Neural progenitor cell (in vitro differentiated cells): ENCODE measurements at regions not wholly inside any gene's neighbourhood (a gene's known extent, or its start where the extent isn't known, plus 50 kb on each side); places are given as distances from the start of the nearest gene placed in this dataset.

Experiments
- DNase-seq: peaks from one replicate; pipeline ENCODE4 v3.0.0-alpha.2; 2016; ENCODE audit warnings: low spot score
- H2AFZ ChIP-seq: fragments of 200-600 bp; sonication (generic); replicated peaks from 2 replicates; pipeline ENCODE4 v1.6.1; 2016; ENCODE audit warnings: antibody characterized with exemption
- H3F3A ChIP-seq: fragments of 200-600 bp; sonication (generic); 2 replicates; pipeline ENCODE4 v1.6.1; 2016; ENCODE audit warnings: antibody characterized with exemption, low read depth
- H3K27ac ChIP-seq: fragments of 200-600 bp; sonication (generic); 2 replicates; pipeline ENCODE4 v1.5.1; 2016; ENCODE audit warnings: mild to moderate bottlenecking
- H3K27me3 ChIP-seq: fragments of 200-600 bp; sonication (generic); 2 replicates; pipeline ENCODE4 v1.6.1; 2016; ENCODE audit warnings: mild to moderate bottlenecking, moderate library complexity
- H3K36me3 ChIP-seq: fragments of 200-600 bp; sonication (generic); 2 replicates; pipeline ENCODE4 v1.5.1; 2016
- H3K4me1 ChIP-seq: fragments of 200-600 bp; sonication (generic); 2 replicates; pipeline ENCODE4 v1.6.1; 2016; ENCODE audit warnings: mixed run types
- H3K4me2 ChIP-seq: fragments of 200-600 bp; sonication (generic); 2 replicates; pipeline ENCODE4 v1.6.1; 2016
- H3K4me3 ChIP-seq: fragments of 200-600 bp; sonication (generic); 2 replicates; pipeline ENCODE4 v1.5.1; 2016
- H3K79me2 ChIP-seq: fragments of 200-600 bp; sonication (generic); 2 replicates; pipeline ENCODE4 v1.6.1; 2016; ENCODE audit warnings: low read depth
- H3K9ac ChIP-seq: fragments of 200-600 bp; sonication (generic); 2 replicates; pipeline ENCODE4 v1.6.1; 2016
- H3K9me3 ChIP-seq: fragments of 200-600 bp; sonication (generic); 2 replicates; pipeline ENCODE4 v1.5.1; 2016; ENCODE audit warnings: low read depth
- H4K20me1 ChIP-seq: fragments of 200-600 bp; sonication (generic); 2 replicates; pipeline ENCODE4 v1.6.1; 2016; ENCODE audit warnings: low read depth
- H3K27ac Mint-ChIP-seq: 3 replicates; pipeline ENCODE4 v1.8.0; 2021; ENCODE audit warnings: mixed read lengths
- H3K27me3 Mint-ChIP-seq: 2 replicates; pipeline ENCODE4 v1.8.0; 2022; ENCODE audit warnings: low read depth, mild to moderate bottlenecking, inconsistent platforms, moderate library complexity, mixed read lengths; ENCODE audit not compliant: insufficient read depth
- H3K36me3 Mint-ChIP-seq: 3 replicates; pipeline ENCODE4 v1.8.0; 2021; ENCODE audit warnings: mixed read lengths
- H3K4me1 Mint-ChIP-seq: 3 replicates; pipeline ENCODE4 v1.8.0; 2021; ENCODE audit warnings: mixed read lengths
- H3K4me3 Mint-ChIP-seq: 3 replicates; pipeline ENCODE4 v1.8.0; 2021; ENCODE audit warnings: mild to moderate bottlenecking, moderate library complexity, mixed read lengths
- H3K9me3 Mint-ChIP-seq: 3 replicates; pipeline ENCODE4 v1.8.0; 2020; ENCODE audit warnings: mixed read lengths
- CTCF ChIP-seq: fragments of 200-600 bp; sonication (generic); IDR thresholded peaks from 2 replicates; pipeline ENCODE4 v1.5.1; 2017; ENCODE audit warnings: antibody characterized with exemption, mild to moderate bottlenecking
- EZH2 ChIP-seq: fragments of 200-600 bp; sonication (generic); IDR thresholded peaks from 2 replicates; pipeline ENCODE4 v1.6.1; 2017; ENCODE audit warnings: antibody characterized with exemption, mild to moderate bottlenecking, moderate library complexity
- EZH2phosphoT487 ChIP-seq: fragments of 200-600 bp; sonication (generic); IDR thresholded peaks from 2 replicates; pipeline ENCODE4 v1.6.1; 2017; ENCODE audit warnings: antibody characterized with exemption

DNA sequence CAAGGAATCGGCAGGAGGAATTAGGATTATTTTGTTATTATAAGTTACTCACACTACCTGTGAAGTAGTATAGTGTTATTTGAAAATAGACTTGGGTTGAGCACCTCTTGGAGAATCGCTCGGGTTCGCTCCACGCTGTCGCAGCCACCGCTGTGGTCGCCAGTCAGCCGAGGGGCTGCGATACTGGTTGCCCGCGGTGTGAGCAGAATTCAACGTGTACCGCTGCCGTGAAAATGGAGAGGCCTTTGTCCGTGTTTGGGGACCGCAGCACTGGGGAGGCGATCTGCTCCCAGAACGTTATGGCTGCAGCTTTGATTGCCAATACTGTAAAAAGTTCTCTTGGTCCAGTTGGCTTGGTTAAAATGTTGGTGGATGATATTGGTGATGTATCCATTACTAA is 117.2 kb downstream of the C7orf25 start:
- no peaks in the 10 kb centered on the region for H3K36me3 Mint-ChIP-seq
- H3K27me3 ChIP-seq = no peaks in the 10 kb centered on the region
- no peaks in the 10 kb centered on the region for H3K36me3 ChIP-seq
- H3K9me3 Mint-ChIP-seq = peaks cover 17% of the 10 kb centered on the region
- H2AFZ ChIP-seq = no peak overlapping the region
- no peak for DNase-seq
- H3K27me3 Mint-ChIP-seq = peaks cover 2% of the 10 kb centered on the region
- no peaks in the 10 kb centered on the region for H3K9me3 ChIP-seq
- TF ChIP-seq EZH2phosphoT487 (no peak), CTCF (no peak), EZH2 (no peak)
- H3K4me2 ChIP-seq = no peak overlapping the region
- no peaks in the 10 kb centered on the region for H3F3A ChIP-seq
- no peak overlapping the region for H3K4me3 ChIP-seq
- no peak overlapping the region for H3K9ac ChIP-seq
- H3K79me2 ChIP-seq = no peaks in the 10 kb centered on the region
- no peak overlapping the region for H3K27ac Mint-ChIP-seq
- no peak overlapping the region for H3K4me3 Mint-ChIP-seq
- no peaks in the 10 kb centered on the region for H3K4me1 ChIP-seq
- no peak overlapping the region for H3K27ac ChIP-seq
- peaks cover 2% of the 10 kb centered on the region for H3K4me1 Mint-ChIP-seq
- no peaks in the 10 kb centered on the region for H4K20me1 ChIP-seq

DNA sequence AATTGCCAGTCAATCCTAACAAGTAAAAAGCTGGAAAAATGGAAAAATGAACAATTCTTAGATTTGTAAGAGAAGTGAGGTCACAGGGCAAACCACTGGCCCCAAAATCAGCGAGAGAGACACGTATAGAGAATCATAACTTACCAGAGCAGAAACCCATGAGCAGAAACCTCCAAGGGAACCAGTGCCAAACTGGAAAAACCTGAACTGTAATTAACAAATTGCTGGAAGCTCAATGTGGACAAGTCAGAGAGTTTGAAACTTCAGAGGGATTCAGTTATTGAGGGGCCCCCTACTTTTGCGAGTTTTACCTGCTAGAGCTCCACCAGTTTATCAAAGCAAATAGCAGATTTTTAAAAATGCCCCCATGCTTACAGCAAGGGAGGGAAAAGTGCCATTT is 119.0 kb downstream of the C7orf25 start:
- no peak overlapping the region for H3K27ac Mint-ChIP-seq
- H3K27me3 ChIP-seq = no peaks in the 10 kb centered on the region
- H4K20me1 ChIP-seq = no peaks in the 10 kb centered on the region
- no peaks in the 10 kb centered on the region for H3K36me3 ChIP-seq
- H3K4me1 ChIP-seq = no peaks in the 10 kb centered on the region
- no peak overlapping the region for H2AFZ ChIP-seq
- no peak overlapping the region for H3K4me3 Mint-ChIP-seq
- no peak overlapping the region for H3K27ac ChIP-seq
- DNase-seq = no peak
- peaks cover 2% of the 10 kb centered on the region for H3K27me3 Mint-ChIP-seq
- H3K9ac ChIP-seq = no peak overlapping the region
- H3K36me3 Mint-ChIP-seq = no peaks in the 10 kb centered on the region
- no peak for TF ChIP-seq EZH2phosphoT487
- no peak for TF ChIP-seq CTCF
- no peak for TF ChIP-seq EZH2
- no peaks in the 10 kb centered on the region for H3K9me3 ChIP-seq
- no peaks in the 10 kb centered on the region for H3F3A ChIP-seq
- peaks cover 2% of the 10 kb centered on the region for H3K4me1 Mint-ChIP-seq
- H3K79me2 ChIP-seq = no peaks in the 10 kb centered on the region
- no peak overlapping the region for H3K4me2 ChIP-seq
- peaks cover 6% of the 10 kb centered on the region for H3K9me3 Mint-ChIP-seq
- no peak overlapping the region for H3K4me3 ChIP-seq

- Histone ChIP-seq H3K9me3 (no peaks in the 10 kb centered on the region), H3K4me1 (no peaks in the 10 kb centered on the region), H3K4me2 (no peak overlapping the region), H3F3A (no peaks in the 10 kb centered on the region), H3K79me2 (no peaks in the 10 kb centered on the region), H3K9ac (no peak overlapping the region), H3K4me3 (no peak overlapping the region), H3K36me3 (no peaks in the 10 kb centered on the region), H3K27ac (no peak overlapping the region), H4K20me1 (no peaks in the 10 kb centered on the region), H2AFZ (no peak overlapping the region), H3K27me3 (no peaks in the 10 kb centered on the region)
- H3K27ac Mint-ChIP-seq = no peak overlapping the region
- DNase-seq = no peak
- no peaks in the 10 kb centered on the region for H3K36me3 Mint-ChIP-seq
- no peaks in the 10 kb centered on the region for H3K27me3 Mint-ChIP-seq
- H3K9me3 Mint-ChIP-seq = peaks cover 3% of the 10 kb centered on the region
- H3K4me1 Mint-ChIP-seq = no peaks in the 10 kb centered on the region
- TF ChIP-seq EZH2 = no peak
- TF ChIP-seq EZH2phosphoT487 = no peak
- TF ChIP-seq CTCF = no peak
- H3K4me3 Mint-ChIP-seq = no peak overlapping the region
Measured at GRCh38 chr7:42790196-42790595, 121.7 kb downstream of the C7orf25 start.

DNA sequence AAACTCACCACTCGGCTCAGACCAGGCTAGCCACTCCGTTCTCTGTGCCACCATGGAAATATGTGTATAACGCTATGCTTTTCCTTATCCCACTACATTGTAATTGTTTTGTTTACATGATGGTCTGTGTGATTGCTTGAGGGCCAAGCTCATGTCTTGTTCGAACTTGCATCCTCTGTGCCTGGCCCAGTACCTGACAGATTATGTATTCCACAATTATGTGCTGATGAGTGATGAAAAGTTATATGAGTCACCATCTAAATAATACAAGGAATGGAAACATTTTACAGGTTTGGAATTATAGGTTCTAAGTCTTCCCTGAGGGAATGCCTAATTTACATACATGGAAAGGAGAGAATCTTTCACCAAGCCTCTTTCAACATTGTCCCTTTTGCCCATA is 137.4 kb downstream of the C7orf25 start:
- Histone ChIP-seq H3K79me2 (no peaks in the 10 kb centered on the region), H4K20me1 (no peaks in the 10 kb centered on the region), H3K9ac (no peak overlapping the region), H3K27me3 (no peaks in the 10 kb centered on the region), H3K4me3 (no peak overlapping the region), H2AFZ (no peak overlapping the region), H3K36me3 (no peaks in the 10 kb centered on the region), H3F3A (no peaks in the 10 kb centered on the region), H3K9me3 (no peaks in the 10 kb centered on the region), H3K27ac (no peak overlapping the region), H3K4me1 (no peaks in the 10 kb centered on the region), H3K4me2 (no peak overlapping the region)
- H3K27ac Mint-ChIP-seq = no peak overlapping the region
- peaks cover 9% of the 10 kb centered on the region for H3K9me3 Mint-ChIP-seq
- peaks cover 10% of the 10 kb centered on the region for H3K4me1 Mint-ChIP-seq
- TF ChIP-seq CTCF (no peak), EZH2 (no peak), EZH2phosphoT487 (no peak)
- no peaks in the 10 kb centered on the region for H3K36me3 Mint-ChIP-seq
- H3K27me3 Mint-ChIP-seq = no peaks in the 10 kb centered on the region
- no peak for DNase-seq
- H3K4me3 Mint-ChIP-seq = no peak overlapping the region
